ENCODE measurements at regions not wholly inside any gene's neighbourhood (a gene's known extent, or its start where the extent isn't known, plus 50 kb on each side); places are given as distances from the start of the nearest gene placed in this dataset.

DNA sequence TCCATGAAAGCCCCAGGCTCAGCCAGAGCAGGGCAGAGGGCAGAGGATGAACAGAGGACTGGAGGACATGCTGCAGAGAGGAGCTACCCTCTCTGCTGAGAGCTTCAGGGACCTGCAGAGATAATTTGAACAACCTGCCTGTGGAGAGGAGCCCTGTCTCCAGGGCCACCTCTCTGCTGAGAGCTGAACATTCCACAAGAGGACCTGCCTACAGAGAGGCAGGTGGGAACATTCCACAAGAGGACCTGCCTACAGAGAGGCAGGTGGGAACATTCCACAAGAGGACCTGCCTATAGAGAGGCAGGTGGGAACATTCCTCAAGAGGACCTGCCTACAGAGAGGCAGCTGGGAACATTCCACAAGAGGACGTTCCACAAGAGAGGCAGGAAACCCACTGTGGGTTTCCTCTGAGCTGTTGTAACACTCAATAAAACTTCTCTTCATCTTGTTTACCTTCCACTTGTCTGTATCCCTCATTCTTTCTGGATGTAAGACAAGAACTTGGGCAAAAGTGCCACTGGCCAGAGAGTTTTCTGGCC, 551.9 kb upstream of the CA10 start:
- TF ChIP-seq EP300 (IDR thresholded peaks at IDR 0.05; ENCODE audit: borderline replicate concordance in 1 of 2, low read depth in 1 of 2, low read length in 1 of 2): no peak
- TF ChIP-seq, protein P1, sequence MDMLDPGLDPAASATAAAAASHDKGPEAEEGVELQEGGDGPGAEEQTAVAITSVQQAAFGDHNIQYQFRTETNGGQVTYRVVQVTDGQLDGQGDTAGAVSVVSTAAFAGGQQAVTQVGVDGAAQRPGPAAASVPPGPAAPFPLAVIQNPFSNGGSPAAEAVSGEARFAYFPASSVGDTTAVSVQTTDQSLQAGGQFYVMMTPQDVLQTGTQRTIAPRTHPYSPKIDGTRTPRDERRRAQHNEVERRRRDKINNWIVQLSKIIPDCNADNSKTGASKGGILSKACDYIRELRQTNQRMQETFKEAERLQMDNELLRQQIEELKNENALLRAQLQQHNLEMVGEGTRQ (IDR thresholded peaks at IDR 0.05; ENCODE audit: borderline replicate concordance, low read depth, low read length): no peak
- TF ChIP-seq, protein P2, sequence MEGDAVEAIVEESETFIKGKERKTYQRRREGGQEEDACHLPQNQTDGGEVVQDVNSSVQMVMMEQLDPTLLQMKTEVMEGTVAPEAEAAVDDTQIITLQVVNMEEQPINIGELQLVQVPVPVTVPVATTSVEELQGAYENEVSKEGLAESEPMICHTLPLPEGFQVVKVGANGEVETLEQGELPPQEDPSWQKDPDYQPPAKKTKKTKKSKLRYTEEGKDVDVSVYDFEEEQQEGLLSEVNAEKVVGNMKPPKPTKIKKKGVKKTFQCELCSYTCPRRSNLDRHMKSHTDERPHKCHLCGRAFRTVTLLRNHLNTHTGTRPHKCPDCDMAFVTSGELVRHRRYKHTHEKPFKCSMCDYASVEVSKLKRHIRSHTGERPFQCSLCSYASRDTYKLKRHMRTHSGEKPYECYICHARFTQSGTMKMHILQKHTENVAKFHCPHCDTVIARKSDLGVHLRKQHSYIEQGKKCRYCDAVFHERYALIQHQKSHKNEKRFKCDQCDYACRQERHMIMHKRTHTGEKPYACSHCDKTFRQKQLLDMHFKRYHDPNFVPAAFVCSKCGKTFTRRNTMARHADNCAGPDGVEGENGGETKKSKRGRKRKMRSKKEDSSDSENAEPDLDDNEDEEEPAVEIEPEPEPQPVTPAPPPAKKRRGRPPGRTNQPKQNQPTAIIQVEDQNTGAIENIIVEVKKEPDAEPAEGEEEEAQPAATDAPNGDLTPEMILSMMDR (IDR thresholded peaks at IDR 0.05): no peak
- TF ChIP-seq, protein P3, sequence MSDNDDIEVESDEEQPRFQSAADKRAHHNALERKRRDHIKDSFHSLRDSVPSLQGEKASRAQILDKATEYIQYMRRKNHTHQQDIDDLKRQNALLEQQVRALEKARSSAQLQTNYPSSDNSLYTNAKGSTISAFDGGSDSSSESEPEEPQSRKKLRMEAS (IDR thresholded peaks at IDR 0.05; ENCODE audit: low read depth): no peak
- TF ChIP-seq, protein P4, sequence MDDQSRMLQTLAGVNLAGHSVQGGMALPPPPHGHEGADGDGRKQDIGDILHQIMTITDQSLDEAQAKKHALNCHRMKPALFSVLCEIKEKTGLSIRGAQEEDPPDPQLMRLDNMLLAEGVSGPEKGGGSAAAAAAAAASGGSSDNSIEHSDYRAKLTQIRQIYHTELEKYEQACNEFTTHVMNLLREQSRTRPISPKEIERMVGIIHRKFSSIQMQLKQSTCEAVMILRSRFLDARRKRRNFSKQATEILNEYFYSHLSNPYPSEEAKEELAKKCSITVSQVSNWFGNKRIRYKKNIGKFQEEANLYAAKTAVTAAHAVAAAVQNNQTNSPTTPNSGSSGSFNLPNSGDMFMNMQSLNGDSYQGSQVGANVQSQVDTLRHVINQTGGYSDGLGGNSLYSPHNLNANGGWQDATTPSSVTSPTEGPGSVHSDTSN (IDR thresholded peaks at IDR 0.05): no peak
- TF ChIP-seq GABPA (IDR thresholded peaks at IDR 0.05; ENCODE audit: low read depth): no peak
- TF ChIP-seq, protein P5, sequence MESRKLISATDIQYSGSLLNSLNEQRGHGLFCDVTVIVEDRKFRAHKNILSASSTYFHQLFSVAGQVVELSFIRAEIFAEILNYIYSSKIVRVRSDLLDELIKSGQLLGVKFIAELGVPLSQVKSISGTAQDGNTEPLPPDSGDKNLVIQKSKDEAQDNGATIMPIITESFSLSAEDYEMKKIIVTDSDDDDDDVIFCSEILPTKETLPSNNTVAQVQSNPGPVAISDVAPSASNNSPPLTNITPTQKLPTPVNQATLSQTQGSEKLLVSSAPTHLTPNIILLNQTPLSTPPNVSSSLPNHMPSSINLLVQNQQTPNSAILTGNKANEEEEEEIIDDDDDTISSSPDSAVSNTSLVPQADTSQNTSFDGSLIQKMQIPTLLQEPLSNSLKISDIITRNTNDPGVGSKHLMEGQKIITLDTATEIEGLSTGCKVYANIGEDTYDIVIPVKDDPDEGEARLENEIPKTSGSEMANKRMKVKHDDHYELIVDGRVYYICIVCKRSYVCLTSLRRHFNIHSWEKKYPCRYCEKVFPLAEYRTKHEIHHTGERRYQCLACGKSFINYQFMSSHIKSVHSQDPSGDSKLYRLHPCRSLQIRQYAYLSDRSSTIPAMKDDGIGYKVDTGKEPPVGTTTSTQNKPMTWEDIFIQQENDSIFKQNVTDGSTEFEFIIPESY (IDR thresholded peaks at IDR 0.05; ENCODE audit: borderline replicate concordance, low read depth): no peak
- no peak for TF ChIP-seq NRF1 (IDR thresholded peaks at IDR 0.05; ENCODE audit: low read depth, low read length)
- TF ChIP-seq, protein P6, sequence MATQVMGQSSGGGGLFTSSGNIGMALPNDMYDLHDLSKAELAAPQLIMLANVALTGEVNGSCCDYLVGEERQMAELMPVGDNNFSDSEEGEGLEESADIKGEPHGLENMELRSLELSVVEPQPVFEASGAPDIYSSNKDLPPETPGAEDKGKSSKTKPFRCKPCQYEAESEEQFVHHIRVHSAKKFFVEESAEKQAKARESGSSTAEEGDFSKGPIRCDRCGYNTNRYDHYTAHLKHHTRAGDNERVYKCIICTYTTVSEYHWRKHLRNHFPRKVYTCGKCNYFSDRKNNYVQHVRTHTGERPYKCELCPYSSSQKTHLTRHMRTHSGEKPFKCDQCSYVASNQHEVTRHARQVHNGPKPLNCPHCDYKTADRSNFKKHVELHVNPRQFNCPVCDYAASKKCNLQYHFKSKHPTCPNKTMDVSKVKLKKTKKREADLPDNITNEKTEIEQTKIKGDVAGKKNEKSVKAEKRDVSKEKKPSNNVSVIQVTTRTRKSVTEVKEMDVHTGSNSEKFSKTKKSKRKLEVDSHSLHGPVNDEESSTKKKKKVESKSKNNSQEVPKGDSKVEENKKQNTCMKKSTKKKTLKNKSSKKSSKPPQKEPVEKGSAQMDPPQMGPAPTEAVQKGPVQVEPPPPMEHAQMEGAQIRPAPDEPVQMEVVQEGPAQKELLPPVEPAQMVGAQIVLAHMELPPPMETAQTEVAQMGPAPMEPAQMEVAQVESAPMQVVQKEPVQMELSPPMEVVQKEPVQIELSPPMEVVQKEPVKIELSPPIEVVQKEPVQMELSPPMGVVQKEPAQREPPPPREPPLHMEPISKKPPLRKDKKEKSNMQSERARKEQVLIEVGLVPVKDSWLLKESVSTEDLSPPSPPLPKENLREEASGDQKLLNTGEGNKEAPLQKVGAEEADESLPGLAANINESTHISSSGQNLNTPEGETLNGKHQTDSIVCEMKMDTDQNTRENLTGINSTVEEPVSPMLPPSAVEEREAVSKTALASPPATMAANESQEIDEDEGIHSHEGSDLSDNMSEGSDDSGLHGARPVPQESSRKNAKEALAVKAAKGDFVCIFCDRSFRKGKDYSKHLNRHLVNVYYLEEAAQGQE (IDR thresholded peaks at IDR 0.05; ENCODE audit: low read depth, low read length): no peak
- no peak for TF ChIP-seq RXRA (IDR thresholded peaks at IDR 0.05; ENCODE audit: borderline replicate concordance, low read depth)
- TF ChIP-seq NFIC (IDR thresholded peaks at IDR 0.05; ENCODE audit: borderline replicate concordance): no peak
